ENCODE measurements at regions not wholly inside any gene's neighbourhood (a gene's known extent, or its start where the extent isn't known, plus 50 kb on each side); places are given as distances from the start of the nearest gene placed in this dataset.
"Not testable (repeated sequence)": the region's sequence is repeated elsewhere in the genome, so short reads cannot be mapped to it uniquely, and the experiment has no call there.

DNA sequence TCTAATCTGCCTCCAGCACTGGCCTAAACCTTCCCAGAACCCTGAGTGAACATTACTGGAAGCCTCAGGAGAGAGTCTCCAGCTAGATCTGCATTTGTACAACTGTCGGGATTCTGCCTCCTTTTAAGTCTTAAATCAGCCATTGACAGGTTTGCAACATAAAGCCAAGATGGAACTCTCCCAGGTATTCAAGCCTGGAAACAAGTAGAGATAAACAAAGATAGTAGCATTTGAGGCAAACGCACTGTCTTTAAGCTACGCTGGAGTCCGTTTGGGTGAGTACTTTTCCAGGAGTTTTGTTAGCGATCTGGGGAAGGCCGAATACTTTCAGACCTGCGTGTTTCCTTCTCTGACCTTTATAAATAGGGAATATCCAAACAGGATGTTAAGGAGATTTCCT is 317.2 kb upstream of the FZD8 start:
- WGBS (ENCODE audit: insufficient coverage): 83% methylated on average over 4 of the region's 7 CpGs
- Mint-ChIP-seq H3K27me3 (ENCODE audit: low read depth in 3 of 3) (peaks cover 0 to 3% (median 0%) of the 10 kb centered on the region in 3 donors), H3K36me3 (no peaks in the 10 kb centered on the region), H3K9me3 (peaks cover 2 to 15% (median 10%) of the 10 kb centered on the region in 7 donors), H3K27ac (no peak overlapping the region), H3K4me1 (no peaks in the 10 kb centered on the region), H3K4me3 (no peak overlapping the region)
- no peaks in the 10 kb centered on the region for H4K20me1 ChIP-seq (ENCODE audit: insufficient read depth, low read length)
- H3K27me3 ChIP-seq (ENCODE audit: control insufficient read depth in 2 of 2, insufficient read depth in 2 of 2, low read length in 2 of 2): no peaks in the 10 kb centered on the region
- H2AFZ ChIP-seq (ENCODE audit: insufficient read depth, low read depth, low read length, poor library complexity, severe bottlenecking): no peak overlapping the region
- no peak for DNase-seq
- H3K4me2 ChIP-seq (replicated peaks; ENCODE audit: extremely low read depth, low read length, poor library complexity, severe bottlenecking): no peak overlapping the region
- no peaks in the 10 kb centered on the region for H3K4me1 ChIP-seq (ENCODE audit: control insufficient read depth in 1 of 2, insufficient read depth in 2 of 2, low read length in 2 of 2)
- H3K79me2 ChIP-seq (ENCODE audit: insufficient read depth, low read length): no peaks in the 10 kb centered on the region
- H3K27ac ChIP-seq (ENCODE audit: low read depth in 1 of 2, low read length in 2 of 2): no peak overlapping the region
- intact Hi-C loops (cut with micrococcal nuclease): no loop called here
- H3K9ac ChIP-seq (ENCODE audit: insufficient read depth, low read length, poor library complexity, severe bottlenecking): no peak overlapping the region
- no peak overlapping the region for H3K4me3 ChIP-seq (replicated peaks in 1 of 3; ENCODE audit: low read depth in 2 of 3, low read length in 3 of 3)
- peaks cover 0 to 7% of the 10 kb centered on the region in 2 donors for H3K9me3 ChIP-seq (replicated peaks in 1 of 2; ENCODE audit: control insufficient read depth in 1 of 2, insufficient read depth in 1 of 2, low read length in 2 of 2)
- TF ChIP-seq CTCF (IDR thresholded peaks at IDR 0.05): no peak
- H3K36me3 ChIP-seq (replicated peaks in 1 of 2; ENCODE audit: control insufficient read depth in 1 of 2, insufficient read depth in 2 of 2, low read length in 2 of 2): no peaks in the 10 kb centered on the region

DNA sequence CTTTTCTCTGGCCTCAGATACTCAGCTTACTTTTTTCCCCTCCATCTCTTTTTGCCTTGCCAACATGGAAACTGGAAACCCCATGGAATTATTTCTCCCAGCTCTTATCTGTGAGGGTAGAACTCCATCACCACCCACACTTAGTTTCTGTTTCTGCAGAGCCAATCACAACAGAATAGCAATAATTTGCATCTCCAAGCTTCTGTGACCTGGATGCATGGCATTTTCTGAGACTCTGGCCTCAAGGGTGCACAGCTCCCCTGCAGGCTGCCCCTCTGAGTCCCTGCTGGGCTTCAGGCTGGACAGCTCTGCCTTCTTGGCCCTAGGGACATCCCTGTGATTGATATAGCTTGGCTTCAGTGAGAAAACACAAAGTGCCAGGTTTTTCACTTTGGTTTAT is 316.5 kb upstream of the FZD8 start:
- H3K4me1 Mint-ChIP-seq; H3K36me3 Mint-ChIP-seq; H3K4me3 ChIP-seq (replicated peaks in 1 of 3; ENCODE audit: low read depth in 2 of 3, low read length in 3 of 3); H3K4me3 Mint-ChIP-seq; intact Hi-C loops (cut with micrococcal nuclease); H3K36me3 ChIP-seq (replicated peaks in 1 of 2; ENCODE audit: control insufficient read depth in 1 of 2, insufficient read depth in 2 of 2, low read length in 2 of 2); H2AFZ ChIP-seq (ENCODE audit: insufficient read depth, low read depth, low read length, poor library complexity, severe bottlenecking); H3K27ac Mint-ChIP-seq; DNase-seq; H3K9ac ChIP-seq (ENCODE audit: insufficient read depth, low read length, poor library complexity, severe bottlenecking); H3K27me3 ChIP-seq (ENCODE audit: control insufficient read depth in 2 of 2, insufficient read depth in 2 of 2, low read length in 2 of 2); H3K79me2 ChIP-seq (ENCODE audit: insufficient read depth, low read length); H3K4me1 ChIP-seq (ENCODE audit: control insufficient read depth in 1 of 2, insufficient read depth in 2 of 2, low read length in 2 of 2); H3K27ac ChIP-seq (ENCODE audit: low read depth in 1 of 2, low read length in 2 of 2); H3K27me3 Mint-ChIP-seq (ENCODE audit: low read depth in 3 of 3); H3K9me3 ChIP-seq (replicated peaks in 1 of 2; ENCODE audit: control insufficient read depth in 1 of 2, insufficient read depth in 1 of 2, low read length in 2 of 2); H4K20me1 ChIP-seq (ENCODE audit: insufficient read depth, low read length); H3K4me2 ChIP-seq (replicated peaks; ENCODE audit: extremely low read depth, low read length, poor library complexity, severe bottlenecking): not testable (repeated sequence)
- H3K9me3 Mint-ChIP-seq: peaks cover 2 to 21% (median 9%) of the 10 kb centered on the region in 7 donors
